ENCODE measurements at regions not wholly inside any gene's neighbourhood (a gene's known extent, or its start where the extent isn't known, plus 50 kb on each side); places are given as distances from the start of the nearest gene placed in this dataset.

DNA sequence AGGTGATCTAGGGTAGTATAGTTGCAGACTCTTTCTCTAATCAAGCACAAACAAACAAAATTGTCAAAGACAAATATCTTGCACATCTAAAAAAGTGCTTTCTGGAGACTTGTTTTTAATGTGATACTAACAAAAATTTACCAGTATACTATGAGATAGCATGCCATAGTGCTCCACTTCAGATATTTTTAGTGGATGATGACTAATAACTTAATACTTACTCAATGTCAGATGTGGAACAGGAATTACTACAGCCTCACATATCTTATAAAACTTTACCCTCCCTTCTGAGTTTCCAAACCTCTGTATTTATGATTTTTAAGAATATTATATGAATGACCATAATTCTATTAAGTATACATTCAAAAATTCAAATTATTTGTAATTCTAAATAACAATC, 1162.0 kb upstream of the SLC39A10 start:
- TF ChIP-seq POLR2AphosphoS5 (IDR thresholded peaks at IDR 0.05) (no peak), POLR2A (IDR thresholded peaks at IDR 0.05) (no peak)

Data from breast epithelium (tissue), 3 donors.